ENCODE measurements at regions not wholly inside any gene's neighbourhood (a gene's known extent, or its start where the extent isn't known, plus 50 kb on each side); places are given as distances from the start of the nearest gene placed in this dataset.

DNA sequence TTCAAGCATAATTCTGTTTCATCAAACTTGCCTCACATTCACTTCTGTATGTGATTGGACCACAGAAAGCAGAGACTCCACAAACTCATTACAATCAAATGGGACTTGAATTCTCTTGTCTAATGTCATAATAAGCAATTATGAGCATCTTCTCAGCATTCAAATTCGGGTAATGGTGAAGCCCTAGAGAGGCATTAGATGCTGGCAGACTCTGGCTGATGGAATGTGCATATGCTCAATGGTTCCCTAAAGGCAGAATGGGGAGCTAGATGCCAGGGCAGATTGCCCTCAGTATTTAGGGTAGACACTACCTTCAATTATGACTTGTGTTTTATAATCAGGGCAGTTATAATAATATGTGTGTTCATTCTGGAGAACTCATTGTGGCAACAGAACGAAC lies 127.9 kb downstream of the HDGFL1 start:
- 100% methylated on average over 2 of the region's 2 CpGs for WGBS (ENCODE audit: insufficient coverage, low lambda C conversion rate)
- Histone ChIP-seq H3K27me3 (ENCODE audit: control insufficient read depth, insufficient read depth, low read length) (no peaks in the 10 kb centered on the region), H3K4me1 (ENCODE audit: control insufficient read depth, insufficient read depth, low read length) (no peaks in the 10 kb centered on the region), H3K27ac (ENCODE audit: low read length) (no peak overlapping the region), H3K36me3 (ENCODE audit: control insufficient read depth, insufficient read depth, low read length) (no peaks in the 10 kb centered on the region), H3K4me3 (ENCODE audit: low read length) (no peak overlapping the region), H3K9me3 (ENCODE audit: control insufficient read depth, low read depth, low read length) (no peaks in the 10 kb centered on the region)
- no peak for DNase-seq

DNA sequence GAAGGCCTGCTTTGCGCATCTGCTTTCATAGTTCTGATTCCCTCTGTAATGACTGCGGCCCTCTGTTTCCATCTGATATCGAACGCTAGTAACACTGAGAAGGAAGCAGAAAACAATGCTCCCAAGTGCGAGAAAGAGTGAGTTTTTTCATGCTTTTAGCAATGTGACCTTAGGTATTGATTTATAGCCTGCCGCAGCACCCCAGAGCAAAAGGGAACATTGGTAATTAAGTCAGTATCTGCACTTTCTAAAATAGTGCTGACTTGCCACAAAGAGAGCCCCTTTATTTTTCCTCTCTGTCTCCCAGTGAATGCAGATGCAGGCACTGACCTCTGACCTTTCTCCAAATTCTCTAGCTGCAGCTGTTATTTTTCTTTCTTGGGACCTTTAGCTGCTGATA lies 129.8 kb downstream of the HDGFL1 start:
- WGBS (ENCODE audit: insufficient coverage, low lambda C conversion rate) = 33% methylated on average over 1 of the region's 6 CpGs
- no peak overlapping the region for H3K4me3 ChIP-seq (ENCODE audit: low read length)
- H3K36me3 ChIP-seq (ENCODE audit: control insufficient read depth, insufficient read depth, low read length) = no peaks in the 10 kb centered on the region
- H3K27me3 ChIP-seq (ENCODE audit: control insufficient read depth, insufficient read depth, low read length) = no peaks in the 10 kb centered on the region
- no peaks in the 10 kb centered on the region for H3K9me3 ChIP-seq (ENCODE audit: control insufficient read depth, low read depth, low read length)
- no peak for DNase-seq
- no peaks in the 10 kb centered on the region for H3K4me1 ChIP-seq (ENCODE audit: control insufficient read depth, insufficient read depth, low read length)
- no peak overlapping the region for H3K27ac ChIP-seq (ENCODE audit: low read length)

DNA sequence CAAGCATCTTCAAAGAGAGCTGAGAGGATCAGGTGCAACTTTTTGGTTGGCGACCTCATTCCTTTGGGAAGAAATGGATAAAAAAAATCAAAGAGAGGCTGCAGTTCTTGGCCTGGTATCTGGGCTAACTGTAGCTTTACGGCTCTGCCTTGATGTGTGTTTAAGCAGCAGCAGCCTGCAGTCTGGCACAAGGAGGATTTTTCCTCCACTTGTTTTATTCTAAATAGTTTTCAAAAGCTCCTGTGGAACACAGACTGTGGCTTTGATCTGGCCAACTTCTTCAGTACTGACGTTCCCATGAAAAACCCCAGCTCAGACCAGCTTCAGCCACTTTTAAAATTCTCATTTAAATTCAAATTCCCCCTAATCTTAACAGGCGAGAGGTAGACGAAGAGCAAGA lies 137.3 kb downstream of the HDGFL1 start:
- 100% methylated on average over 2 of the region's 5 CpGs for WGBS (ENCODE audit: insufficient coverage, low lambda C conversion rate)
- no peaks in the 10 kb centered on the region for H3K9me3 ChIP-seq (ENCODE audit: control insufficient read depth, low read depth, low read length)
- no peaks in the 10 kb centered on the region for H3K4me1 ChIP-seq (ENCODE audit: control insufficient read depth, insufficient read depth, low read length)
- no peak overlapping the region for H3K27ac ChIP-seq (ENCODE audit: low read length)
- no peaks in the 10 kb centered on the region for H3K27me3 ChIP-seq (ENCODE audit: control insufficient read depth, insufficient read depth, low read length)
- H3K36me3 ChIP-seq (ENCODE audit: control insufficient read depth, insufficient read depth, low read length) = no peaks in the 10 kb centered on the region
- DNase-seq = no peak
- no peak overlapping the region for H3K4me3 ChIP-seq (ENCODE audit: low read length)

DNA sequence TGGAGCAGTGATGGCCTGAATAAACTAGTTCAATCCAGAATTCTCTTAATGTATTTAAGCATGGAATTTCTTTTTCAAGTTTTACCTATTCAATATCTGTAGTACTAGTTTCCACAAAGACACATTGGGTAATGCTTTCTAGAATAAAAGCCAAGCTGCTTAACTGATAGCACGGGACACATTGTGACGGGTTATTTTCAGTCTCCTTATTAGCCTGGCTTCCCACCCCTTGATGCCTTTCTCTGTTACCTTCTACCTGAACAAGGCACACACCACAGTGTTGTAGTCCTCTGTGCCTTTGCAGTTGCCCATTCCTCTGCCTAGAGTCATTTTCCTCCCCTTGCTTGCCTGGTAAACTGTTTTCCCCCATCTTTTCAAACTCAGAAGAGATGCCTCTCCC lies 139.1 kb downstream of the HDGFL1 start:
- no peak overlapping the region for H3K27ac ChIP-seq (ENCODE audit: low read length)
- no CpG with 5 or more reads among the region's 2 CpGs for WGBS (ENCODE audit: insufficient coverage, low lambda C conversion rate)
- no peak for DNase-seq
- H3K27me3 ChIP-seq (ENCODE audit: control insufficient read depth, insufficient read depth, low read length) = no peaks in the 10 kb centered on the region
- H3K9me3 ChIP-seq (ENCODE audit: control insufficient read depth, low read depth, low read length) = no peaks in the 10 kb centered on the region
- H3K4me3 ChIP-seq (ENCODE audit: low read length) = no peak overlapping the region
- no peaks in the 10 kb centered on the region for H3K36me3 ChIP-seq (ENCODE audit: control insufficient read depth, insufficient read depth, low read length)
- H3K4me1 ChIP-seq (ENCODE audit: control insufficient read depth, insufficient read depth, low read length) = no peaks in the 10 kb centered on the region

DNA sequence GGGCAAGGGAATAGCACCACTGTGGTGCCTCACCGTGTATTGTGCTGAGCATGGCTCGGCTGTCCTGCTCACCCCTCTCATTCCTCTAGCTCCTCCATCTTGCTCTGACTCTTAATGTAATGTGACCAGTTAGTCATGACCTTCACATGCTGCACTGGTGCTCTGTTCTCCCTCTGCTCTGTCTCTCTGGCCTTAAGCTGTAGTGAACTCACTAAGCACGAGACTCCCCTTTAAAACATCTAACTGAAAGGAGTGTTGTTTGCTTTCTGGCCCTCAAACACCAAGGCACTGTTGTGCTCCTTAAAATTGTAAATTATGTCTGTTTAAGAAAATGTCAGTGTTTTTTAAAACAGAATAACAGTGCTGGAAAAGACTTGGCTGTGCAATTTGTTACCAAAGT lies 140.4 kb downstream of the HDGFL1 start:
- Histone ChIP-seq H3K4me1 (ENCODE audit: control insufficient read depth, insufficient read depth, low read length) (no peaks in the 10 kb centered on the region), H3K27me3 (ENCODE audit: control insufficient read depth, insufficient read depth, low read length) (no peaks in the 10 kb centered on the region), H3K27ac (ENCODE audit: low read length) (no peak overlapping the region), H3K36me3 (ENCODE audit: control insufficient read depth, insufficient read depth, low read length) (no peaks in the 10 kb centered on the region), H3K4me3 (ENCODE audit: low read length) (no peak overlapping the region), H3K9me3 (ENCODE audit: control insufficient read depth, low read depth, low read length) (no peaks in the 10 kb centered on the region)
- no CpG with 5 or more reads among the region's 3 CpGs for WGBS (ENCODE audit: insufficient coverage, low lambda C conversion rate)
- no peak for DNase-seq

DNA sequence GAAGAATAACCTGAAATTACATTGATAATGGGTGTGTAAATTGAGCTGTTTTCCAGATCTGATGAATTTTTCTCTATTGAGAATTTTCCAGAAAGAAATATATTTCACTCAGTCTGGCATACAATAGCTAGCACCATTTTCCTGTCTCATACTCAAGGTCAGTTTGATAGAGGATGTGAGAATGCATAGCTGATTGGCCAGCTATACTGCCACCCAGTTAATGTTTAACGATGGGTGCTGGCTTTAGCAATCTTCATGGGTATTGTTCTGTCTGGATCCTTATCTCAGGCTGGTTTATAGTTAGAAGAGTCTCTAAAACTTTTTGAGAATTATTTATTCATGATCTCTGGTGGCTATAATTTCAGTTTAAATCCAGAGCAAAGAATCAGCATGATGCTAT lies 147.4 kb downstream of the HDGFL1 start:
- peaks cover 3% of the 10 kb centered on the region for H3K9me3 ChIP-seq (ENCODE audit: control insufficient read depth, low read depth, low read length)
- peak in 1 of 2 donors; percentile 22 for DNase-seq
- no CpG with 5 or more reads among the region's 1 CpG for WGBS (ENCODE audit: insufficient coverage, low lambda C conversion rate)
- H3K36me3 ChIP-seq (ENCODE audit: control insufficient read depth, insufficient read depth, low read length) = no peaks in the 10 kb centered on the region
- no peak overlapping the region for H3K27ac ChIP-seq (ENCODE audit: low read length)
- H3K4me3 ChIP-seq (ENCODE audit: low read length) = no peak overlapping the region
- no peaks in the 10 kb centered on the region for H3K4me1 ChIP-seq (ENCODE audit: control insufficient read depth, insufficient read depth, low read length)
- H3K27me3 ChIP-seq (ENCODE audit: control insufficient read depth, insufficient read depth, low read length) = no peaks in the 10 kb centered on the region

DNA sequence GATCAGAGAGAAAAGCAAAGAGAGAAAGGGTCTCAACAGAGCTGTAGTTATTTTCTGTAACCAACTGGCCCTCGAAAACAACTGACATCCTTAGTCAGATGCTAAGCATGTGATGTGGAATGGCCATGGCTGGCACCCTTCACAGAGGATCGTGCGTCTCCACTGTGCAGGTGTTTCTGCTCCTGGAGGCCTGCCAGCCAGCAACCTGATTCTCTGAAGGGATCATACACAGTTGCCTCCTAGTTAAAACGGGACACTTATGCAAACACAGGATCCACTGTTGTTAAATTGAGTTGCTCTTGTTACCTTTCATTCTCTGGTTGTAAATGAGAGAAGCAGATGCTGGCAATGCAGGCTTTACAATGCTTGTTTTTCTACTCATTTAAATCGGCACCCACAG lies 148.5 kb downstream of the HDGFL1 start:
- H3K36me3 ChIP-seq (ENCODE audit: control insufficient read depth, insufficient read depth, low read length) = no peaks in the 10 kb centered on the region
- WGBS (ENCODE audit: insufficient coverage, low lambda C conversion rate) = 33% methylated on average over 1 of the region's 5 CpGs
- no peaks in the 10 kb centered on the region for H3K27me3 ChIP-seq (ENCODE audit: control insufficient read depth, insufficient read depth, low read length)
- no peak overlapping the region for H3K27ac ChIP-seq (ENCODE audit: low read length)
- peaks cover 3% of the 10 kb centered on the region for H3K9me3 ChIP-seq (ENCODE audit: control insufficient read depth, low read depth, low read length)
- peak in 1 of 2 donors; percentile 9 for DNase-seq
- H3K4me1 ChIP-seq (ENCODE audit: control insufficient read depth, insufficient read depth, low read length) = no peaks in the 10 kb centered on the region
- H3K4me3 ChIP-seq (ENCODE audit: low read length) = no peak overlapping the region

DNA sequence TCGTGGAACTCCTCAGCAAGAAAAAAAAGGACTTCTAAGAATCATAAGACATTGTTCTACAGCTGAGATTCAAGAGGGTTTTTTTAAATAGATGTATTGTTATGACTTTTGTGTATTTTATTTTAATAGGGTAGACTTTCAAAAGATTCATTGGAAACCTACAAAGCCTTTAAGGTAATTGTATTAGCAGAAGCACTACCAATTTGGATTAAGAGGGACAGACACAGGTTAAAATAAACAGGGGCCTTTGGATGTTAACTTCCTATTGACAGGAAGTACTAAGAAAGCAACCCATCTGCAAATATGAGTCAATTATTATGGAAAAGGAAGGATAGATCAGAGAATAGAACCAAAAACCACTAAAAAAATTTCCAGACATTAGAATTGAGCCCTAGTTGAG lies 153.5 kb downstream of the HDGFL1 start:
- no CpG with 5 or more reads among the region's 1 CpG for WGBS (ENCODE audit: insufficient coverage, low lambda C conversion rate)
- no peak overlapping the region for H3K27ac ChIP-seq (ENCODE audit: low read length)
- DNase-seq = no peak
- H3K36me3 ChIP-seq (ENCODE audit: control insufficient read depth, insufficient read depth, low read length) = no peaks in the 10 kb centered on the region
- no peaks in the 10 kb centered on the region for H3K27me3 ChIP-seq (ENCODE audit: control insufficient read depth, insufficient read depth, low read length)
- peaks cover 8% of the 10 kb centered on the region for H3K9me3 ChIP-seq (ENCODE audit: control insufficient read depth, low read depth, low read length)
- H3K4me3 ChIP-seq (ENCODE audit: low read length) = no peak overlapping the region
- no peaks in the 10 kb centered on the region for H3K4me1 ChIP-seq (ENCODE audit: control insufficient read depth, insufficient read depth, low read length)

DNA sequence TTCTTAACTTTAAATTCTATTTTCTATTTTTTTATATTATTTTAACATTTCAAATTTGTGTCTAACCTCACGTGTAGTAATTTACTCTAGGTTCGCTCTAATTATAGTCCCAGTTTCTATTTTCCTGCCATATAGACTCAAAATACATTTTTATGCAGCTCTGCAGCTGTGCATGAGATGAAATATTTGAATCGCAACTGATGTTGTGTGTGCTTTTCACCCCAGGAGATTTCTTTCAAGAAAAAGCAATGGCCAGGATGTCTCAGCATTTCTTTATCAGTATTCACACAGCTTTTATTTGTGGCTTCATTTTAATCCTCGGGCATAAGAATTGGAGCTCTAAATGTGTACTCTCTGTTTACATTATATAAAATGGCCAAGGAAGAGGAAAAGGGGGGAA lies 157.6 kb downstream of the HDGFL1 start:
- Histone ChIP-seq H3K9me3 (ENCODE audit: control insufficient read depth, low read depth, low read length) (peaks cover 6% of the 10 kb centered on the region), H3K4me1 (ENCODE audit: control insufficient read depth, insufficient read depth, low read length) (no peaks in the 10 kb centered on the region), H3K36me3 (ENCODE audit: control insufficient read depth, insufficient read depth, low read length) (no peaks in the 10 kb centered on the region), H3K27ac (ENCODE audit: low read length) (no peak overlapping the region), H3K27me3 (ENCODE audit: control insufficient read depth, insufficient read depth, low read length) (no peaks in the 10 kb centered on the region), H3K4me3 (ENCODE audit: low read length) (no peak overlapping the region)
- DNase-seq = no peak
- 92% methylated on average over 4 of the region's 4 CpGs for WGBS (ENCODE audit: insufficient coverage, low lambda C conversion rate)

DNA sequence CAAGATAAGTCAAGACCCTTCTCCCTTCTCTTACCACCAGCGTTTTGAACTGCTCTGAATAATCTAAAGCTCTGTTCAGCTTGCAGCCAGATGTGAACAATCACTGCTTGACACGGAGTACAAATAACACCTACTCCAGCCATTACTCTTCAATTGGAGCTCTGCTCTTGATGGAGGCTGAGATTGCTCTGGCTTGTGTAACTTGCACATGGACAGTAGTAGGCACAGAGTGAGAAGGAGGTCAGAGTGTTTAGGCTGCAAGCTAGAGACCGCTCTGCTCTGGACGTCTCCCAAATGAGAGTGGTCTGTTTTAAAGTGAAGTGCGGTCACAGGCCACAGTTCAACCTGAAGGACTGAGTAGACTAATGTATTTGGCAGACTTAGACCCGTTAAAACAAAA lies 158.3 kb downstream of the HDGFL1 start:
- peaks cover 6% of the 10 kb centered on the region for H3K9me3 ChIP-seq (ENCODE audit: control insufficient read depth, low read depth, low read length)
- no peaks in the 10 kb centered on the region for H3K4me1 ChIP-seq (ENCODE audit: control insufficient read depth, insufficient read depth, low read length)
- DNase-seq = peak in 1 of 2 donors; percentile 12
- H3K4me3 ChIP-seq (ENCODE audit: low read length) = no peak overlapping the region
- no peaks in the 10 kb centered on the region for H3K27me3 ChIP-seq (ENCODE audit: control insufficient read depth, insufficient read depth, low read length)
- 82% methylated on average over 3 of the region's 6 CpGs for WGBS (ENCODE audit: insufficient coverage, low lambda C conversion rate)
- H3K36me3 ChIP-seq (ENCODE audit: control insufficient read depth, insufficient read depth, low read length) = no peaks in the 10 kb centered on the region
- H3K27ac ChIP-seq (ENCODE audit: low read length) = no peak overlapping the region

DNA sequence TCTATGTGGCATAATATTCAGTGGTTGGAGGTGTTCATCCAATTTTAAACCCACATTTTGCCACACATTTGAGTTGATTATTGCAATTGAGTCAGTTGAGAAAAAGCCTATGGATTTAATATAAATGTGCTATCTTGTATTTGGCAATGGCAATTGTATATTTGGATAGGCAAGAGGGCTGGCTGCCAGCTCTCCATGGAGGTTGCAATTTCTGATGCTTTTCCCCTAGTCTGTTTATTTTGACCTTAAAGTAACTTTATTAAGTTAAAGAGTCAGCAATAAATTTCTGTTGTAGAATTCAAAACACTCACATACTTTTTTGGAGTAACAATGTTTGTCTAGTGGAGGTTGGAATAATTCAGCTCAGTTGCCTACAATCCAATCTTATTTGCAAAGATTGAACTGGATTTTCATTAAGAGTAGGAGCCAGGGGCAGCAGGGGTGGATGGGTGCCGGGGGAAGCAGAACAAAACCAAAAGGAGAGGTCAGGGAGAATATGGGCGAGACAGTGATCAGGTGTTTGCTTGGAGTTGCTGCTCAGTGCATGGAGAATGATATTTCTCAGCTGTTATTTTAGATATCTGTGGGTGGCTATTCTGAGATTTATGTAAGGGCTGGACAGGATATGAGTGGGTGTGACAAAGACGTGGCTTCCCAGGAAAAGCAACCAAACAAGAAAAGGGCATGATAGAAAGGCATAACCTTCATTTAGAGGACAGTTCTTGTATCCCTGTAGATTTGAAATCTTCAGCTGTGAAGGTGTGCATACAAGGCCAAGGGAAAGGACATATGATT lies 163.0 kb downstream of the HDGFL1 start:
- DNase-seq = no peak
- Histone ChIP-seq H3K36me3 (ENCODE audit: control insufficient read depth, insufficient read depth, low read length) (no peaks in the 10 kb centered on the region), H3K27ac (ENCODE audit: low read length) (no peak overlapping the region), H3K4me3 (ENCODE audit: low read length) (no peak overlapping the region), H3K9me3 (ENCODE audit: control insufficient read depth, low read depth, low read length) (no peaks in the 10 kb centered on the region), H3K27me3 (ENCODE audit: control insufficient read depth, insufficient read depth, low read length) (no peaks in the 10 kb centered on the region), H3K4me1 (ENCODE audit: control insufficient read depth, insufficient read depth, low read length) (no peaks in the 10 kb centered on the region)
- 100% methylated on average over 1 of the region's 3 CpGs for WGBS (ENCODE audit: insufficient coverage, low lambda C conversion rate)

All from large intestine (tissue), 3 donors.